ENCODE measurements at regions not wholly inside any gene's neighbourhood (a gene's known extent, or its start where the extent isn't known, plus 50 kb on each side); places are given as distances from the start of the nearest gene placed in this dataset.

- no peak for TF ChIP-seq CTCF (IDR thresholded peaks at IDR 0.05)
- no peak for TF ChIP-seq POLR2A (IDR thresholded peaks at IDR 0.05)
- TF ChIP-seq EP300 (IDR thresholded peaks at IDR 0.05) = no peak
Measured at GRCh38 chr5:158506648-158507047, 593.1 kb downstream of the EBF1 start.
